H9 (cell line): ENCODE measurements at regions not wholly inside any gene's neighbourhood (a gene's known extent, or its start where the extent isn't known, plus 50 kb on each side); places are given as distances from the start of the nearest gene placed in this dataset.

ENCODE experiments used
- DNase-seq: peaks from one replicate; pipeline ENCODE4 v3.0.0-alpha.2; 2017
- H2AFZ ChIP-seq: one replicate; pipeline ENCODE4 v1.6.1; 2013; ENCODE audit warnings: mild to moderate bottlenecking, low read length, control low read depth, moderate library complexity
- H2AK5ac ChIP-seq: 2 replicates; pipeline ENCODE4 v1.6.1; 2013; ENCODE audit warnings: low read length, control low read depth, mixed read lengths; ENCODE audit not compliant: insufficient read length
- H2BK120ac ChIP-seq: one replicate; pipeline ENCODE4 v1.6.1; 2013; ENCODE audit warnings: low read depth, mild to moderate bottlenecking, low read length, control low read depth, inconsistent platforms; ENCODE audit not compliant: poor library complexity, severe bottlenecking
- H2BK12ac ChIP-seq: 2 replicates; pipeline ENCODE4 v1.6.1; 2013; ENCODE audit warnings: low read length, control low read depth, mixed read lengths, low read depth; ENCODE audit not compliant: insufficient read length
- H2BK15ac ChIP-seq: 2 replicates; pipeline ENCODE4 v1.6.1; 2013; ENCODE audit warnings: low read depth, low read length, control low read depth
- H2BK20ac ChIP-seq: one replicate; pipeline ENCODE4 v1.6.1; 2013; ENCODE audit warnings: low read depth, mild to moderate bottlenecking, low read length, control low read depth, inconsistent platforms; ENCODE audit not compliant: poor library complexity, severe bottlenecking
- H2BK5ac ChIP-seq: 2 replicates; pipeline ENCODE4 v1.6.1; 2013; ENCODE audit warnings: low read length, control low read depth, mixed read lengths; ENCODE audit not compliant: insufficient read length
- H3K14ac ChIP-seq: 2 replicates; pipeline ENCODE4 v1.6.1; 2013; ENCODE audit warnings: low read length, control low read depth; ENCODE audit not compliant: insufficient read depth
- H3K18ac ChIP-seq: 2 replicates; pipeline ENCODE4 v1.6.1; 2013; ENCODE audit warnings: low read depth, mild to moderate bottlenecking, mixed read lengths, low read length, control low read depth; ENCODE audit not compliant: insufficient read length
- H3K23ac ChIP-seq: 2 replicates; pipeline ENCODE4 v1.6.1; 2013; ENCODE audit warnings: low read length, control low read depth, mixed read lengths, low read depth; ENCODE audit not compliant: insufficient read length
- H3K23me2 ChIP-seq: 2 replicates; pipeline ENCODE4 v1.6.1; 2013; ENCODE audit warnings: low read depth, mild to moderate bottlenecking, mixed read lengths, low read length, control low read depth; ENCODE audit not compliant: insufficient read length, poor library complexity, severe bottlenecking
- H3K27ac ChIP-seq: 2 replicates; pipeline ENCODE4 v1.5.1; 2013; ENCODE audit warnings: low read length, control low read depth, mixed read lengths, low read depth; ENCODE audit not compliant: insufficient read length
- H3K27me3 ChIP-seq: 2 replicates; pipeline ENCODE4 v1.6.1; 2013; ENCODE audit warnings: low read length, control low read depth, inconsistent platforms; ENCODE audit not compliant: insufficient read depth
- H3K4ac ChIP-seq: 2 replicates; pipeline ENCODE4 v1.6.1; 2013; ENCODE audit warnings: low read depth, mild to moderate bottlenecking, control low read depth, inconsistent platforms, low read length, moderate library complexity
- H3K4me1 ChIP-seq: 2 replicates; pipeline ENCODE4 v1.6.1; 2013; ENCODE audit warnings: low read length, control low read depth, inconsistent platforms; ENCODE audit not compliant: insufficient read depth
- H3K4me2 ChIP-seq: 2 replicates; pipeline ENCODE4 v1.6.1; 2013; ENCODE audit warnings: low read length, control low read depth, mixed read lengths; ENCODE audit not compliant: insufficient read length, insufficient read depth
- H3K56ac ChIP-seq: 2 replicates; pipeline ENCODE4 v1.6.1; 2013; ENCODE audit warnings: low read depth, mild to moderate bottlenecking, mixed read lengths, low read length, control low read depth; ENCODE audit not compliant: insufficient read length
- H3K79me1 ChIP-seq: 2 replicates; pipeline ENCODE4 v1.6.1; 2013; ENCODE audit warnings: low read depth, mild to moderate bottlenecking, moderate library complexity, low read length, control low read depth, inconsistent platforms; ENCODE audit not compliant: insufficient read depth, poor library complexity, severe bottlenecking
- H3K79me2 ChIP-seq: 2 replicates; pipeline ENCODE4 v1.6.1; 2013; ENCODE audit warnings: low read length, control low read depth, inconsistent platforms; ENCODE audit not compliant: insufficient read depth
- H3K9ac ChIP-seq: 2 replicates; pipeline ENCODE4 v1.6.1; 2013; ENCODE audit warnings: low read length, control low read depth, mixed read lengths; ENCODE audit not compliant: insufficient read length; ENCODE audit errors: extremely low read depth
- H3K9me3 ChIP-seq: one replicate; pipeline ENCODE4 v1.6.1; 2013; ENCODE audit warnings: low read depth, low read length, inconsistent platforms; ENCODE audit not compliant: control insufficient read depth
- H3T11ph ChIP-seq: one replicate; pipeline ENCODE4 v1.6.1; 2013; ENCODE audit warnings: mild to moderate bottlenecking, low read length, control low read depth, inconsistent platforms
- H4K20me1 ChIP-seq: one replicate; pipeline ENCODE4 v1.6.1; 2013; ENCODE audit not compliant: control insufficient read depth, insufficient read length, insufficient read depth
- H4K5ac ChIP-seq: 2 replicates; pipeline ENCODE4 v1.6.1; 2013; ENCODE audit warnings: low read depth, mild to moderate bottlenecking, mixed read lengths, low read length, control low read depth; ENCODE audit not compliant: insufficient read length
- H4K8ac ChIP-seq: replicated peaks from 2 replicates; pipeline ENCODE4 v1.6.1; 2013; ENCODE audit warnings: low read length, control low read depth, mixed read lengths, low read depth; ENCODE audit not compliant: insufficient read length
- H4K91ac ChIP-seq: 2 replicates; pipeline ENCODE4 v1.6.1; 2013; ENCODE audit warnings: low read depth, mild to moderate bottlenecking, moderate library complexity, mixed read lengths, low read length, control low read depth; ENCODE audit not compliant: insufficient read length
- H3K27ac Mint-ChIP-seq, 3 experiments: 2 replicates in 2 of 3; 3 replicates in 1 of 3; pipeline ENCODE4 v1.8.0; 2020 to 2021; ENCODE audit warnings: mixed read lengths in 3 of 3, mild to moderate bottlenecking in 1 of 3, moderate library complexity in 1 of 3
- H3K27me3 Mint-ChIP-seq: 2 replicates; pipeline ENCODE4 v1.8.0; 2021; ENCODE audit warnings: low read depth, mild to moderate bottlenecking, moderate library complexity, mixed read lengths
- H3K36me3 Mint-ChIP-seq, 3 experiments: 2 replicates in 2 of 3; 3 replicates in 1 of 3; pipeline ENCODE4 v1.8.0; 2020 to 2021; ENCODE audit warnings: low read depth in 3 of 3, mixed read lengths in 3 of 3; ENCODE audit not compliant: insufficient read depth in 1 of 3
- H3K4me1 Mint-ChIP-seq, 2 experiments: 2 replicates each; pipeline ENCODE4 v1.8.0; 2020; ENCODE audit warnings: mixed read lengths in 2 of 2
- H3K4me3 Mint-ChIP-seq, 2 experiments: 2 replicates in 1 of 2; 3 replicates in 1 of 2; pipeline ENCODE4 v1.8.0; 2020 to 2021; ENCODE audit warnings: mild to moderate bottlenecking in 2 of 2, mixed read lengths in 2 of 2, moderate library complexity in 1 of 2
- H3K9me3 Mint-ChIP-seq, 2 experiments: 2 replicates in 1 of 2; 3 replicates in 1 of 2; pipeline ENCODE4 v1.8.0; 2020; ENCODE audit warnings: mild to moderate bottlenecking in 2 of 2, mixed read lengths in 2 of 2, moderate library complexity in 1 of 2
- CTCF ChIP-seq: fragments of 200-600 bp; sonication (generic); conservative IDR thresholded peaks from 3 replicates; pipeline ENCODE4 v1.8.0; 2021; ENCODE audit warnings: antibody characterized with exemption, mild to moderate bottlenecking
- WGBS: extraction: QIAGEN DNeasy Blood & Tissue Kit; methylation state at CpG from one replicate; pipeline ENCODE4 v1.1.7; 2013; ENCODE audit warnings: missing lambda C conversion rate, low lambda C conversion rate, mixed read lengths; ENCODE audit not compliant: insufficient read length; ENCODE audit errors: extremely low coverage; 5-methylcytosine and 5-hydroxymethylcytosine counted together

GRCh38 chr2:200087451-200087850 lies 132.1 kb downstream of the MAIP1 start:
- Histone ChIP-seq H3K27me3 (no peaks in the 10 kb centered on the region), H2BK5ac (no peak overlapping the region), H3K79me1 (no peaks in the 10 kb centered on the region), H2AK5ac (no peak overlapping the region), H2BK20ac (no peak overlapping the region), H3K14ac (no peak overlapping the region), H4K20me1 (no peaks in the 10 kb centered on the region), H3K4me2 (no peak overlapping the region), H2BK12ac (no peak overlapping the region), H3K23ac (no peak overlapping the region), H3K4ac (no peak overlapping the region), H3K18ac (no peak overlapping the region), H3K4me1 (peaks cover 11% of the 10 kb centered on the region; the same call in 1 of the 2 replicates), H4K8ac (no peak overlapping the region), H4K91ac (no peak overlapping the region), H3K27ac (no peak overlapping the region), H4K5ac (no peak overlapping the region), H2AFZ (no peak overlapping the region), H2BK15ac (no peak overlapping the region), H2BK120ac (no peak overlapping the region), H3K23me2 (no peaks in the 10 kb centered on the region), H3K9ac (no peak overlapping the region), H3K9me3 (no peaks in the 10 kb centered on the region), H3T11ph (no peak overlapping the region), H3K56ac (no peak overlapping the region), H3K79me2 (no peaks in the 10 kb centered on the region)
- Mint-ChIP-seq H3K27me3 (peaks cover 2% of the 10 kb centered on the region; the same call in 1 of the 2 replicates), H3K4me3 (no peak overlapping the region), H3K36me3 (no peaks in the 10 kb centered on the region; a peak in 1 of 7 replicates), H3K4me1 (peaks cover 35 to 38% of the 10 kb centered on the region in 2 experiments), H3K27ac (peak overlapping the region in 1 of 3 experiments; percentile 25; a peak in 2 of 7 replicates), H3K9me3 (no peaks in the 10 kb centered on the region; a peak in 1 of 5 replicates)
- no peak for DNase-seq
- WGBS = no CpG with 5 or more reads among the region's 5 CpGs
- no peak for TF ChIP-seq CTCF
